ENCODE measurements at regions not wholly inside any gene's neighbourhood (a gene's known extent, or its start where the extent isn't known, plus 50 kb on each side); places are given as distances from the start of the nearest gene placed in this dataset.

DNA sequence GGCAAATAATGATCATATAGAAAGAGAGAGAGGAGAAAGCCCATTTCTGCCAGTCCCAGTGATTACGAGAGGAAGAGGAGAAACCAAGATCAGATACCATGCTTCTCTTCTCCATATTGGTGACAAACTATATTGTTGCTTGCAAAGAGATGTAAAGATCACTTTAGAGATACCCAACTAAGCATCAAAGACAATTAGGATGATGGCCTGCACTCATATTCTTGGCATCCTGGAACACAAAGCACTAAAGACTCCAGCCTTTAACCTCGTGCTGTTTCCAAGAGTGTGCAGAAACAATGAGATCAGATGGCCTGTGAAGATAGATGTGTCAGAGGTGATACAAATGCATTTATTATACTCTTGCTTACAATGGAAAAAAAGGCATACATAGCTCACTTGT, 170.7 kb upstream of the TP63 start:
- Mint-ChIP-seq H3K27ac (no peak overlapping the region), H3K36me3 (ENCODE audit: low read depth) (no peaks in the 10 kb centered on the region), H3K27me3 (ENCODE audit: low read depth, poor library complexity) (no peaks in the 10 kb centered on the region), H3K4me3 (no peak overlapping the region), H3K9me3 (no peaks in the 10 kb centered on the region), H3K4me1 (peaks cover 15% of the 10 kb centered on the region)
- no peak for DNase-seq
- TF ChIP-seq, protein P1, sequence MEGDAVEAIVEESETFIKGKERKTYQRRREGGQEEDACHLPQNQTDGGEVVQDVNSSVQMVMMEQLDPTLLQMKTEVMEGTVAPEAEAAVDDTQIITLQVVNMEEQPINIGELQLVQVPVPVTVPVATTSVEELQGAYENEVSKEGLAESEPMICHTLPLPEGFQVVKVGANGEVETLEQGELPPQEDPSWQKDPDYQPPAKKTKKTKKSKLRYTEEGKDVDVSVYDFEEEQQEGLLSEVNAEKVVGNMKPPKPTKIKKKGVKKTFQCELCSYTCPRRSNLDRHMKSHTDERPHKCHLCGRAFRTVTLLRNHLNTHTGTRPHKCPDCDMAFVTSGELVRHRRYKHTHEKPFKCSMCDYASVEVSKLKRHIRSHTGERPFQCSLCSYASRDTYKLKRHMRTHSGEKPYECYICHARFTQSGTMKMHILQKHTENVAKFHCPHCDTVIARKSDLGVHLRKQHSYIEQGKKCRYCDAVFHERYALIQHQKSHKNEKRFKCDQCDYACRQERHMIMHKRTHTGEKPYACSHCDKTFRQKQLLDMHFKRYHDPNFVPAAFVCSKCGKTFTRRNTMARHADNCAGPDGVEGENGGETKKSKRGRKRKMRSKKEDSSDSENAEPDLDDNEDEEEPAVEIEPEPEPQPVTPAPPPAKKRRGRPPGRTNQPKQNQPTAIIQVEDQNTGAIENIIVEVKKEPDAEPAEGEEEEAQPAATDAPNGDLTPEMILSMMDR (IDR thresholded peaks at IDR 0.05), result no peak

DNA sequence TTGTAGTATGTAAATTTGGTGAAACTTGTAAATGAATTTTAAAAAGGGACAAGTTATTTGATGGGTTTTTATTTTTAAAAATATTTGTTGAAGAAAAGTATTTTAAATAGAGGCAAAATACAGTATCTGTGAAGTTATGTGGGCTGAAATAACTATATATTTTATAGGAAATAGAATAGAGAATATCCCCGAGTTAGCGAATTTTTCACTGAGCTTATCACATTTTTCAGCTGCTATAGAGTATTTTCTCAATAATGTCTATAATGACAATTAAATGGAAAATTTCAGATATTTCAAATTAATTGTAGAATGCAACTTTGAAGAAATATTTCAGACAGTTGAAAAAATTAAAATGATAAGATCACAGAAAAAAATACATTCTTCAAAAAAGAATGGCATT, 166.4 kb upstream of the TP63 start:
- H3K36me3 Mint-ChIP-seq (ENCODE audit: low read depth), result no peaks in the 10 kb centered on the region
- H3K4me3 Mint-ChIP-seq, result no peak overlapping the region
- H3K9me3 Mint-ChIP-seq, result no peaks in the 10 kb centered on the region
- no peak for DNase-seq
- H3K4me1 Mint-ChIP-seq, result no peaks in the 10 kb centered on the region
- TF ChIP-seq, protein P1 (IDR thresholded peaks at IDR 0.05), result no peak
- H3K27ac Mint-ChIP-seq, result no peak overlapping the region
- H3K27me3 Mint-ChIP-seq (ENCODE audit: low read depth, poor library complexity), result peaks cover 3% of the 10 kb centered on the region

DNA sequence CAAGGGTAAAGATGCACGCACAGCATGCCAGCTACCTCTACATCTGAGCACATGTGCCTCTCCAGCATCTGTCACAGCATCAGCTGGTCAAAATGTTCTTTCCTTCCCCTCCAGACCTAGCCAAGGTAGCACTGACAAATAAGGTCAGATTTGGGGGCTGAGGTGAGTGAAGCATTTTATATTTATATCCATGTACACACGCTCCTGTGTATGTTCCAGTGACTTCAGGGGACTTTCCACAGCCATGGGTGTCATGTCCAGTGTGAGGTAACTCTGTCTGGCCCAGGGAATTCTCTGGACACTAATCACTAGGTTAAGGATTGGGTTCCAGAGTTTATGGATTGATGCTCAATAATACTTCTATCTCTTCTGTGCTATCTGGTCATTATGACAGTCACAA, 165.2 kb upstream of the TP63 start:
- TF ChIP-seq, protein P1 (IDR thresholded peaks at IDR 0.05), result no peak
- H3K27me3 Mint-ChIP-seq (ENCODE audit: low read depth, poor library complexity), result peaks cover 3% of the 10 kb centered on the region
- DNase-seq, result no peak
- no peaks in the 10 kb centered on the region for H3K9me3 Mint-ChIP-seq
- no peak overlapping the region for H3K4me3 Mint-ChIP-seq
- no peaks in the 10 kb centered on the region for H3K4me1 Mint-ChIP-seq
- no peak overlapping the region for H3K27ac Mint-ChIP-seq
- no peaks in the 10 kb centered on the region for H3K36me3 Mint-ChIP-seq (ENCODE audit: low read depth)

DNA sequence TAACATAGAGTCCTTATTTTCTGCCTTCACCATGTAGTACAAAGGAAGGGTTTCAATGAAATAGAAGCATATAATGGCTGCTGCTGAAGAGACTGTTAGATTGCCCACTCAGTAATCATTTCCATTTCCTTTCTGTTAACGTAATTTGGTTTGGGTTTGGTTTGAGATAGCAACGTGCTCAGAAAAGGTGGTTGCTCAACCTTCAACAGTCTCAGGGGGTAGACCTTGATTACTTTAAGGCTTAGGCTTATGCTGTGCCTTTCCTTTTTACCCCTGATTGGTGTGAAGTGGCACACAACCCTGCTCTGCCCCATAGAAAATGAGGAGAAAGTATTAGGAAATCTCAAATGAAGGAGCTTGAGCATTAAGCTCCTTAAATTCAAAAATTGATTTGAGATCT, 163.7 kb upstream of the TP63 start:
- H3K36me3 Mint-ChIP-seq (ENCODE audit: low read depth), result no peaks in the 10 kb centered on the region
- H3K4me1 Mint-ChIP-seq, result no peaks in the 10 kb centered on the region
- no peak for DNase-seq
- H3K27ac Mint-ChIP-seq, result no peak overlapping the region
- TF ChIP-seq, protein P1 (IDR thresholded peaks at IDR 0.05), result no peak
- peaks cover 3% of the 10 kb centered on the region for H3K27me3 Mint-ChIP-seq (ENCODE audit: low read depth, poor library complexity)
- H3K4me3 Mint-ChIP-seq, result no peak overlapping the region
- no peaks in the 10 kb centered on the region for H3K9me3 Mint-ChIP-seq

DNA sequence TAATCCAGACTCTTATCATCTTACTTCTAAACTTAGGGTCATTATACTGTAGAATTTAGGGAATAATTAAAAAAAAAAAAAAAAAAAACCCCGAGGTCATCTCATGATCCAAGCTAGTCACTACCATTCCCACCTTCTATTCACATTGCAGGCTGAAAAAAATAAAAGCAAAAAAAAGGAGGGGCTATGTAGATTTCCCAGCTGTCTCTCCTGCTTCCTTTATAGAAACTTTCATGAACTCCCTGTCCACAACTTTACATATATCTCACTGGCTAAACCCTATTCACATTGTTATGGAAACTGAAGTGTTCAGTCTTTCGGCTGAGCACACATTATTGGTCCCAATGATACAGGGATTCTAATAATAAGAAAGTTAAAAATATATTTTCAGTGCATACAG, 156.2 kb upstream of the TP63 start:
- TF ChIP-seq, protein P1 (IDR thresholded peaks at IDR 0.05), result no peak
- H3K27me3 Mint-ChIP-seq (ENCODE audit: low read depth, poor library complexity), result peaks cover 5% of the 10 kb centered on the region
- no peak overlapping the region for H3K4me3 Mint-ChIP-seq
- no peak overlapping the region for H3K27ac Mint-ChIP-seq
- no peaks in the 10 kb centered on the region for H3K4me1 Mint-ChIP-seq
- no peaks in the 10 kb centered on the region for H3K36me3 Mint-ChIP-seq (ENCODE audit: low read depth)
- H3K9me3 Mint-ChIP-seq, result no peaks in the 10 kb centered on the region
- DNase-seq, result no peak

DNA sequence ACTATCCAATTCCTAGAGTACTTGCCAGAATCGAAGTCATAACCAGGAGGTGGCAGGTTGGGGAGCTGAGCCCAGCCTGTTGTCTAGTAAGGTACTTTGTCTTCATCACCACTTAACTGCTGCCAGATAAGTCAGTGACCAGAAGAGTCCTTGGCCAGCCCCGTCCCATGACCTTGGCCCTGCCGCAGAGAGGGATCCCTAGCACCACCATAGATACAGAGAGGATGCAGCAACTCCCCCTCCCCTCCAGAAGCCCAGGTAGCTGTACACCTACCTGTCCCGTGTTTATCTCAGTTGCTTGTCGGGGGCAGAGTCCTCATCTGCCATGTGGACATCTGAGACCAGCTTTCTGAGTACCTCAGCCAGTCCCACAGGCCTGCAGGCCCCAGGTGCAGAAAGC, 153.6 kb upstream of the TP63 start:
- Mint-ChIP-seq H3K9me3 (no peaks in the 10 kb centered on the region), H3K27ac (peak overlapping the region; percentile 29), H3K27me3 (ENCODE audit: low read depth, poor library complexity) (peaks cover 5% of the 10 kb centered on the region), H3K36me3 (ENCODE audit: low read depth) (no peaks in the 10 kb centered on the region), H3K4me3 (no peak overlapping the region), H3K4me1 (no peaks in the 10 kb centered on the region)
- TF ChIP-seq, protein P1 (IDR thresholded peaks at IDR 0.05), result no peak
- no peak for DNase-seq

Measured in nephron progenitor cell (in vitro differentiated cells).